ENCODE measurements at regions not wholly inside any gene's neighbourhood (a gene's known extent, or its start where the extent isn't known, plus 50 kb on each side); places are given as distances from the start of the nearest gene placed in this dataset.

DNA sequence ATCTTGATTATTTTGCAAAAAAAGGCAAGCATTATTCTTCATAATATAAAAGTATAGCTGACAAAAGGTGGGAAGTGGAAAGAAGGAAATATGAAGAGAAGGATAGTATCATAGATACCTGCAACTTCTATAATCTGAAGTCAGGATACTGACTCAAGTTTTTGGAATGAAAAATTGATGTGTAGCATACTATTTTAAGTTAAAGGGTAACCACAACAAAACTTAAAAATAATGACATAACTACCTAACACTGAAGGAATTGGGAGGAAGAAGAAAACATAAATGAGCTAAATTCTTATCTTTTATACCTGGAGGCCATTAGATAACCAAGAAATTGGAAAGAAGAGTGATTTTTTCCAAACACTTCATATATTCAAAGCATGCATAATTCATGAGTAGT is 51.8 kb upstream of the TLE1 start:
- POLR2A ChIA-PET = no interaction called here
- CTCF ChIA-PET = no interaction called here

DNA sequence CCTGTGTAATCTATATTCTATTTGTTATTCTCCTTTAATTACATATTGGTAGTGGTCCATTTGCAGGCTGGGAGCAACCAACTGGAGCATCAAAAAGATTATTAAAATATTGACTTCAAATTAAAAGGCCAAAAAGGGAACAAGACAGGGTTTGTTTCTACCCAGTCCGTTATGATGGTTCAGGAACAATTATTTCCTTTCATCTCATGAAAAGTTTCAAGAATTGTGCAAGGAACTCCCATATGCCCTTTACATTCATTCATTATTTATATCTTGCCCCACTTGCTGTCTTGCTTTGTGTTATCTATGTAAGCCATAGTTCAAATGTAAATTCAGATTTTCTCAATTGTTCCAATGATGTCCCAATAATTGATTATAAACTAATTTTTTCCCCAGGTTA is 58.7 kb upstream of the TLE1 start:
- ChIA-PET CTCF (no interaction called here), POLR2A (no interaction called here)

DNA sequence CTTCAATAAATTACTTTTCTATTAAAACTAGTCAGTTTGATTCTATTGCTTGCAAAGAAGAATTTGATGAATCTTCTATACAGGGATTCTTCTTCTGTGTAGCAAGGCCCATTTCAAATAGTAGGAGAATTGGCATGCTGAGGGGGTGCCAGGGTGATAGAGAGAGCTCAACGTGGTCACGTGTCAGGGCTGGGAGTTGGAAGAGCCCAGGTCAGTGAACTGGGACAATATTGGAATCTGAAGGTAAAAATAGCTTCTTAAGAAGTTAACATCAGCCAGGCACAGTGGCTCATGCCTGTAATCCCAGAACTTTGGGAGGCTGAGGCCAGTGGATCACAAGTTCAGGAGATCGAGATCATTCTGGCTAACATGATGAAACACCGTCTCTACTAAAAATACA is 64.1 kb upstream of the TLE1 start:
- CTCF ChIA-PET = no interaction called here
- POLR2A ChIA-PET = no interaction called here

DNA sequence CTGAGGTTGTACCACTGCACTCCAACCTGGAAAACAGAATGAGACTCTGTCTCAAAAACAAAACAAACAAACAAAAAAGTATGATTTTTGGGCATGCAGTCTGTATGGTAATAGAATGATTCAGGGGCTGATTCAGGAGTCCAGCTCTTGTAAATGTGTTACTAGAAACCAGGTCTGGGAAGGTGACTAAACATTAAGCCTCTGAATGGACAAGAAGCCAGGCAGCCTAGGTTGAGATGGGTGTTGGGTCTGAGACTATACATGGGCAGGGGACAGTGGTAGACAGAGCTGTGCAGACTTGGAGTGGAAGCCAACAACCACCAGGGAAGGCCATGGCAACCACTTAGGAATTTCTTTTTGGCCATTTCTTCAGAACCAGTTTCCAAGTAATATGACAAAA is 64.9 kb upstream of the TLE1 start:
- CTCF ChIA-PET = no interaction called here
- POLR2A ChIA-PET = interaction anchor here (0.6 kb wide), 1 partner anchor 80 kb away, joined by 3 read pairs; no protein-coding TSS in a partner anchor

- POLR2A ChIA-PET = no interaction called here
- CTCF ChIA-PET = no interaction called here
Measured at GRCh38 chr9:81755721-81756120, 66.4 kb upstream of the TLE1 start.

GRCh38 chr9:81756561-81756960 is 67.2 kb upstream of the TLE1 start:
- ChIA-PET POLR2A (no interaction called here), CTCF (no interaction called here)

- POLR2A ChIA-PET = no interaction called here
- CTCF ChIA-PET = no interaction called here
Measured at GRCh38 chr9:81758123-81758797, 68.9 kb upstream of the TLE1 start.

DNA sequence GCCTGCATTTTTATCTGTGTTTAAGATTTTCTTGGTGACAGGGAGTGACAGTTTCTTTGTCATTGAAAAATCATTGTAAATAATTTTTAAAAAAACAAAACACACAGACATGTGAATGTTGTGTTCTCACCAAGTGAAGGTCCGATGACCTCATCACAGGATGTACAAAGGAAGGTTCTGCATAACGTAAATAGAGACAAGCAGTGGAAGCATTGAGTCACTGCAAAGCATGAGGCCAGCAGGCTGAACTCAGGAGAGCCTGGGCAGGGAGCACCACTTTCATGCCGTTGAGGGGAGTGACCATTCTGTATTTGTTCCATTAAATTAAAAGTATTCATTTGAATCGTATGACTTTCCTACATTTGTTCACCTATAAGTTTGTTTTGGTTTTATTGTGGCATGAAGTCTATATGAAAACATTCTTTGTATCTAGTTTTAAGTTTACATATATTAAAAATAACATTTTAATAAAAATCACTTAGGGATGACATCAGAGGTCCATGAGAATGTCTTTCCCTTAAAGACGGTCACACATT is 70.4 kb upstream of the TLE1 start:
- ChIA-PET POLR2A (no interaction called here), CTCF (no interaction called here)

GRCh38 chr9:81767921-81768320 is 78.6 kb upstream of the TLE1 start:
- ChIA-PET POLR2A (no interaction called here), CTCF (no interaction called here)

GRCh38 chr9:81771571-81771970 is 82.2 kb upstream of the TLE1 start:
- ChIA-PET CTCF (no interaction called here), POLR2A (no interaction called here)

GRCh38 chr9:81772144-81772543 is 82.8 kb upstream of the TLE1 start:
- ChIA-PET CTCF (no interaction called here), POLR2A (no interaction called here)

GRCh38 chr9:81776390-81776789 is 87.0 kb upstream of the TLE1 start:
- CTCF ChIA-PET = no interaction called here

DNA sequence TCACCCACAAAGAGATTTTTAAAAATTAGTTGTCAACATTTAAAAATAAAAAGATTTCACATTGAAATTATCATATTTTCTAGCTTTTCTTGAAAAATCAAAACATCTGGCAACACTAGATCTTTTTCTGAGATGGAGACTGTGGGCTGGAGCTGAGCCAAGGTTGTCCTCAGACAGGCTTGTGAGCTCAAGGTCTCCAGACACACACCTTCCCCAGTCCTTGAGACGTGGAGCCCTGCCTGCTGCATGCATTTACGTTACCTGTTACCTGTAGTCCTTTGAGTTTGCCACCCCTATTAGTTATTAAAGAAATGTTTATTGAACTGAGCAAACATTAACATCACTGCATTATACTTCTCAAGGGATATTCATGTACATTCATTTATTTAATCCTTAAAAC is 87.5 kb upstream of the TLE1 start:
- POLR2A ChIA-PET = no interaction called here
- CTCF ChIA-PET = no interaction called here

More at GRCh38 chr9:81776390-81776789, 87.0 kb upstream of the TLE1 start:
- POLR2A ChIA-PET = no interaction called here

GRCh38 chr9:81777482-81777881 is 88.1 kb upstream of the TLE1 start:
- CTCF ChIA-PET = no interaction called here
- POLR2A ChIA-PET = no interaction called here

GRCh38 chr9:81782313-81782995 is 93.1 kb upstream of the TLE1 start:
- CTCF ChIA-PET = no interaction called here
- POLR2A ChIA-PET = no interaction called here

DNA sequence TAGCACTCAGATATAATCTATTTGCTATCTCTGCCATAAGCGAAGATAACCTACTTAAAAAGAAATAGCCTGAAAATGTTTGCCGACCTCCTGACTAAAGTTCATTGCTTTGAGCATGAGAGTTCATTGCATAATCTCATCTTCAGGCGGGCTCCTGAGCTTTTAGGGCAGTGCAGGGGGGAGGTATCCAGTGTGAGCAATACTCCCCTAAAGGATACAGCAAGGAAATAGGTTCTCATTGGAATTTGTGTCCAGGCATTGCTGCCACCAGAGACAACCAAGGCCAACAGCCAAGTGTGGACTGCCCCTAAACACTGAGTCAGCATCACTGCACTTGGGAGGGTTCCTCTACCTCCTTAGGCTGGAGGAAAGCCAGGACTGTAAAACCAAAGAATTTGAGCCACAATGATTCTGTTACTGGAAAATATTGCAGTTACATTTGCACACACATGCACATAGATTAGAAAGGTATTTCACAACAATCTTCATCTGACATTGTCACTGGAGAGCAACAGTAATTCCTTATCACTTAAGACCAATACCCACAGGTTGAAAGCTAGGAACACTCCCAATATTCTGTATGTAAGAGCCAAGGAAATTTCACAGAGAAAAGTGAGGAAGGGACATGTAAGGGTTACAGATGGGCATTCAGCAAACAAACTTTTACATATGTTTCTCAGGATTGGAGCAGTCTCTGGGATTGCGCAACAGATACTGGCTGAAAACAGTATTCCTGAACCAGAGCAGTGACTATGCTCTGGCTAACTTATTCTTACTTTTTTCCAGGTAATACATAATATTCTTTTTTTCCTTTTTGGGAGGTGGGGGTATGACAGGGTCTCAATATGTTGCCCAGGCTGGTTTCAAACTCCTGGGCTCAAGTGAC is 98.6 kb upstream of the TLE1 start:
- ChIA-PET CTCF (no interaction called here), POLR2A (no interaction called here)

GRCh38 chr9:81789721-81790120 is 100.4 kb upstream of the TLE1 start:
- ChIA-PET CTCF (no interaction called here), POLR2A (no interaction called here)

DNA sequence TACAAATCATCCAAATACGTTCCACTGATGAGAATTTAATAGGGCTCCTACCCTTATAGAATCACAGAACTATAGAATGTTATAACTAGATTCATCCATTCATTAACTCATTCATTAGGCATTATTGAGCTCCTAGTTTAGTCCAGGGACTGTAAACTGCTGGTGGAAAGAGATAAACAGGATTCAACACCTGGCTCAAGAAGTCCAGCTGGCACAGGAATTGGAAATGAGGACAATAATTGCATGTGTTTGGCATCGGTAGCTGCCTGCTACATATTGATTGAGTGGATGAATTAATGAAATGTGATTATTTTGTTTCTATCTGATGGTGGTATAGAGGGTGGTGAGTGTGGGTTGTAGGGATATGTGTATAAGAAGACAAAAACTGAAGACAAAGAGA is 100.8 kb upstream of the TLE1 start:
- POLR2A ChIA-PET = no interaction called here

GRCh38 chr9:81791076-81791475 is 101.7 kb upstream of the TLE1 start:
- POLR2A ChIA-PET = no interaction called here
- CTCF ChIA-PET = no interaction called here

More for the DNA sequence above, 100.8 kb upstream of the TLE1 start:
- CTCF ChIA-PET = no interaction called here

GRCh38 chr9:81798606-81799005 is 109.3 kb upstream of the TLE1 start:
- ChIA-PET POLR2A (no interaction called here), CTCF (no interaction called here)

DNA sequence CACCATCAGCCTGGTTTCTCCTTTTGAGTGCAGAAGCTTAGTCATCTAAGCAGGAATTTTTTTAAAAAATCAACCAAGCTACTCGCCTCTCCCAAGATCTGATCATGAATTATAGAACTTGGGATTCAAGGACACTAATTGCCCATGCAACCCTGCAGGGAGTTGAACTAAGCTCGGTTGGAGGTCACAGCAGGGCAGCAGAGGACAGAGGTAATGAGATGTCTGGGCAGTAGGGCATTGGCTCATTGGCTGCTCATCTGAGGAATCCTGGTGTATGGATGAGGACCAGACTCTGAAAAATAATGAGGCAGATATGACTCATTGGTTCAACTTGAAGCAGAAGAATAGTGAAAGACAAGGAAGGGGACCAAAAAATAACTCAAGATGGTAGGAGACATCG is 111.8 kb upstream of the TLE1 start:
- CTCF ChIA-PET = no interaction called here
- POLR2A ChIA-PET = no interaction called here

Measured in activated CD8-positive, alpha-beta memory T cell treated with anti-CD3 and anti-CD28 coated beads for 36 hours (primary cell).